Activated CD4-positive, alpha-beta T cell treated with anti-CD3 and anti-CD28 coated beads, Interleukin-2, amount 50 U/mL, for 4 hours (primary cell): ENCODE measurements at regions not wholly inside any gene's neighbourhood (a gene's known extent, or its start where the extent isn't known, plus 50 kb on each side); places are given as distances from the start of the nearest gene placed in this dataset.

ENCODE experiments used
- DNase-seq, 2 experiments: peaks; one replicate each; pipeline ENCODE4 v3.0.0-alpha.2; 2020

DNA sequence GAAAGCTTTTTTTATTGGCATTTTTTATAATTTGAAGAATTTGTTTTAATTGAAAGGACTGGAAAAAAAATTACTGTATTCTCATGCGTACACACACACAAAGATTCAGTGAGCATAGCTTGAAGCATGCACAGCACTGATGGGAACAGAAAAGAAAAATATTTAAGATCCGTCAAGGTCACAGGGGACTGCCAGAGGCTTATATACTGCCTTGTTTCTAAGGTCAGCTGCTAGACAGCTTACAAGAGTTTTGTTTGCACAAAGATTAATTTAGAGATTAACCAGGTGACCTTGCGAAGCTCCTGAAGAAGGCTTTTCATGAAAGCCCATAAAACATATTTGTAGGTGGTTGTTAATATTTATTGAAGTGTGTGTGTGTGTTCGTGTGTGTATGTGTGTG lies 396.3 kb downstream of the TRIB2 start:
- DNase-seq = no peak

DNA sequence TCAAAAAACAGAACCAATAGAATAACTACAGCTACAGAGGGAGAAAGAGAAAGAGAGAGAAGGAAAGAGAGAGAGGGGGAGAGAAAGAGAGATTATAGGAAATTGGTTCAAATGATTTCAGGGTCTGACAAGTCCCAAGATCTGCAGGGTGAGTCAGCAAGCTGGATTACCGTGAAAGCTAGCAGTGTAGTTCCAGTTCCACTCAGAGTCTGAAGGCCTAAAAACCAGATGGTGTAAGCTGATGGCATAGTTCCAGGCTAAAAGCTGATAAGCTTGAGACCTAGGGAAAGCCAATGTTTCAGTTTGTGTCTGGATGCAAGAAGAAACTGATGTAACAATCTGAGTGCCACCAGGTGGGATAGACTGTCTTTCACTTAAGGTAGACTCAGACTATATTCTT lies 397.7 kb downstream of the TRIB2 start:
- DNase-seq = no peak

DNA sequence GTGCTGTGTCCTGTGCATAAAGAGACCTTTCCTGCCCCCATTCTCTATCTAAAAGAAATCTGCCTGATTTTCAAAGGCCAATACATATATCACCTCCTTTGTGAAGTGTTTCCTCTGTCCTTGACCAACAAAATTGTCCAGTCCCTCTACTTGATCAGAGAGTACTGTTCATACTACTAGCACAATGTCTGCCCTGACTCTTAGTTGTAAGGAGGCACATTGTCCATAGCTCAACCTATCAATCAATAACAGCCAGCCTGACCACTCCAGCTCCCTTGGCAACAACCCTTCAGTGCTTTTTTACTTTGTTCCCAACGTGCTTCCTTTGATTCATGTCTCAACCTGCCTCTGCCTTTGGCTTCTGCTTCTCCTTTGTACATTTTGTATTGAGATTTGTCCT lies 398.9 kb downstream of the TRIB2 start:
- no peak for DNase-seq

DNA sequence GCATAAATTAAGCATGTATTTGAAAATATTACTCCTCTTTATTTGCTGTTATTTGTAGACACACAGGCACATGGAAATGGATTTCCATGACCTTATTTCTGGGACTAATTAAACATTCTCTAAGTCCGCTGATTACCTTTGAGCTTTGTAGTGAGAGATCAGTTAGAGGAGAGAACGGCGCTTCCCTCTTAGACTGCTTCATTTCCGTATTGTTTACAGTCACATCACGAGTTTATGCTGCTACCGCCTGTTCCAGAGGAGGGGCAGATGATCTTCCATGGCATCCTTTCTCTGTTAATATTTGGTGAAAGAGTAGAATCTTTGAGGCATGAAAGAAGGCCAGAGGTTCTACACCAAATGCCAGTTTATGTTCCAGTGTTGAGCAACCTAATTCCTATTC lies 404.4 kb downstream of the TRIB2 start:
- no peak for DNase-seq

DNA sequence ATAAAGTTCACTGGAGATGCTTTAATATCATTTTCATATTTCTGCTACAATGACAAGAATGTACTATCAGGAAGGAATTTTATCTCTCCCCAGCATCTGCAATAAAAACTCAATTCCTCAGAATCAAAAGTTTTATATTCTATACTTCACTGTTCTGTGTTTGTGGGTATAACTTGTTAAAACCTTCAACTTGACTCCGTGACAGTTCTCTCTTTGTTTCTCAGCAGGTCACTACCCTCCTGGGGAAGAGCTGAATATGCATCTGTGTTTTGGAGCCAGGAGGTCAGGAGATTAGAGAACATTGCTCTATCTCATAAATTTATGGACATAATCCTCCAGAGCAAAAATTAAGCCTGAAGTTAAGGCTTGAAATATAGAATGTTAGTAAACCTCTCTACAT lies 411.4 kb downstream of the TRIB2 start:
- no peak for DNase-seq

DNA sequence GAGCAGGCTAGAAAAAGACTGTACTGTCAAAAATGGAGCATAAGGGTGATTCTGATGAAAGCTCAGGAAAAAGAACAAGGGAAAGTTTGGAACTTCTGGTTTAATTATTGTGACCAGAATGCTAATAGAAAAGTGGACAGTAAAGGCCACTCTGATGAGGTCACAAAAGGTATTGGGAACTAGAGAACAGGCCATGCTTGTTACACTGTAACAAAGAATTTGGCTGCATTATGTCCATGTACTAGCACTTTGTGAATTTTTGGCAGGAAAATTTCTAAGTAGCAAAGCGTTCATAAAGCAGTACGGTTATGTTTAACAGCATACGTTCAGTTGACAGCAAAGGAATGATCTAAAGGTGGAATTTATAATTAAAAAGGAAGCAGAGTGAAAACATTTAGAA lies 418.6 kb downstream of the TRIB2 start:
- no peak for DNase-seq

DNA sequence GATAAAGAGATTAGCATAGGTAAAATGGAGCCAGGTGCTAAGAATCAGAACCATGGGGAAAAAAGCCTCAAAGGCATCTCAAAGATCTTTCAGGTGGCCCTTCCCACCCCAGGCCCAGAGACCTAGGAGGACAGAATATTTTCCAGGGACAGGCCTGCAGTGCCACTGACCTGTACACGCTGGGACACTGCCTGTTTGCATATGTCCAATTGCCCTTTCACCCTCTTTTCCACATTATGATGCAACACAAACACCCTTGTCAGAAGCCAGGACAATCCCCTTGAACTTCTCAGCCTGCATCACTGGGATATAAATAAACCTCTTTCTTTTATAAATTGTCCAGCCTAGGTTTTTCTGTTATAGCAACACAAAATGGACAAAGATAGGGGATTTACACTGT lies 419.1 kb downstream of the TRIB2 start:
- no peak for DNase-seq

DNA sequence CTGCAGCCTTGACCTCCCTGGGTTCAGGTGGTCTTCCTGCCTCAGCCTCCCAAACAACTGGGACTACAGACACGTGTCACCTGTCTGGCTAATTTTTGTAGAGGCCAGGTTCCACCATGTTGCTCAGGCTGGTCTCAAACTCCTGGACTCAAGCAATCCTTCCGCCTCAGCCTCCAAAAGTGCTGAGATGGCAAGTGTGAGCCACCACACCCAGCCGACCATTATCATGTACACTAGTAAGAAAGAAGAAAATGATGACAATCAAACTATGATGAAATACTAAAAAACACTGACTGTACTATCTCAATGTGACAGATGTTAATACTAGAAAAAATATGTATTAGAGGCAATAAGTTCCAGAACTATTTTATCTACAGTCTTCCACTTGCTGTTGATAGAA lies 420.9 kb downstream of the TRIB2 start:
- no peak for DNase-seq

DNA sequence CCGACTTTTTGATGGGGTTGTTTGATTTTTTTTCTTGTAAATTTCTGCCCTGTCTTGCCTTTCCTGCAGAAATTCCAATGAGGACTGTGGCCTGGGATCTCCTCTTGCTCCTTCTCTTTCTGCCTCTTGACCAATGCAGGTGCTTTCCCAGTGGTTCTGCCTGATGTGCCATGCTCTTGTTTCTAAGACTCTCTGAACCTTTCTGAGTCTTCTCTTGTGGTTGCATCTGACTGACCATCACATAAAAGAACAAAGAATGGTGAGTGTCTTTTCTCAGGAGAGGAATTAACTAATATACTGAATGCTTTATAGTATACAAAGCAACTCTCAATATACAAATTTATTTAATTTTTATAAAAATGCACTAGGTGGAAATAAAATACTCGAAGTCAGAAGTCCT lies 424.6 kb downstream of the TRIB2 start:
- no peak for DNase-seq

DNA sequence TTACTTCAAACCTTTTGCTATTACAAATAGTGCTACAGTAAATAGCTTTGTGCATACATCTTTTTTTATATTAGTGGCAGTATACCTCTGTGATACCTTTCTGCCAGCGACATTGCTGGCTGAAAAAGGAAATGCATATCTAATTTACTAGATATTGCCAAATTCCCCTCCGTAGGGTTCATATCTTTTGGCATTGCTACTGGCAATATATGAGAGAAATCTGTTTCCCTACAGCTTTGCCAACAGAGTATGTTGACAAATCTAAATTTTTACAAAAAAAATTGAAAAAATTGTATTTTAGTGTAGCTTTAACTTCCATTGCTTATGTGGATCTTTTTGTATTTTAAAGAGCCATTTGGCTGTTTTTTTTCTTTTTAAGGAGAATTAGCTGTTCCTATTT lies 426.7 kb downstream of the TRIB2 start:
- DNase-seq = no peak

DNA sequence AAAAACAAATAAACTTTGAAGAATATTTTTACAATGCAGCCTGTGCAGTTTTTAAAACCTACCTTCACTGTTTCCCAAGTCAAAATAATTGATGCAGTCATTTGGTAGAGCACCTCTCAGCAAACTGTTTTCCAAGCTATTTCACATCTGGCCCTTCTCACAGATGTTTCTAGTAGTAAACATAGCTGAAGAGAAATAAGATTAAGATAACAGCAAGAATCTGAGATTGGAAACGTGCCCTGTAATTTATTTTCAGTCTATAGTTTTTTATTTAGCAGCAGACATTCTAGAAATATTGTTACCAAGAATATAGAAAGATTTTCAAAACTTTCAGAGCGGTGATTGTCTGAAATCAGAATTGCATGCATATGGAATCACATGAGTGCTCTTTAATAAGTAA lies 440.2 kb downstream of the TRIB2 start:
- DNase-seq = no peak

DNA sequence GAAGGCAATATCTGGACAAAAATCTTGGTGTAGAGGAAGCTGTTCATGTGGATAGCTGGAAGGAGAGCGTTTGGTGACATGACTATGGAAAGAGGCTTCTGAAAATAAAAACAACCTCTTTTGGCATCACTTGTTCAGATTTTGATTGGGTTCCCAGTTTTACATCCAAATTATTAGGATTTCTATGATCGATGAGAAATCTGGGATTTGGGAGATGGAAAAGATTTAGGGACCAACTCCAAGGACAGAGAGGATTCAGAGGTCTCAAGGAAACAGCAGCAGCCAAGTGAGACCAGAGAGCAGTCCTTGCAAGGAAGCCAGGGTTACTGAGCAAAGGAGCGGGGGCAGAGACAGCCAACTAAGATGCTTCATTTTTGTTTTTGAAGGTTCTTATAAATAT lies 441.7 kb downstream of the TRIB2 start:
- DNase-seq = no peak

DNA sequence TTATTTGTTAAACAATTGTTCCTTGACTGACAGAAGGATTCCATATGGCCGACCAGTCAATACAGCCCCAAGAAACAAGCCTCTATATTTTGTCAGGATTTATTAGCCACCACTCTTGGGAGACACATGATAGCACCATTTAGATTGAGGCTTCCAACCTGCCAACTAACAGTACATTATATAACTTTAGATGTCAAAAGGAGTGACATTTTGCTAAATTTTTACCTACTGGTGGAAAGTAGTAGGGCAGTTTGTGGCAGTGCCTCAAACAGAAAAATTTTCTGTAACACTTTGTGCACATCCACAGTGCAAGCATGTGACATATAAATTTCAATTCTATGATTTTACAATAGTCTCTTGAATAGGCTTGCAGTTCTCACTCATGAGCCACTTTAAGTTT lies 464.0 kb downstream of the TRIB2 start:
- DNase-seq = no peak

DNA sequence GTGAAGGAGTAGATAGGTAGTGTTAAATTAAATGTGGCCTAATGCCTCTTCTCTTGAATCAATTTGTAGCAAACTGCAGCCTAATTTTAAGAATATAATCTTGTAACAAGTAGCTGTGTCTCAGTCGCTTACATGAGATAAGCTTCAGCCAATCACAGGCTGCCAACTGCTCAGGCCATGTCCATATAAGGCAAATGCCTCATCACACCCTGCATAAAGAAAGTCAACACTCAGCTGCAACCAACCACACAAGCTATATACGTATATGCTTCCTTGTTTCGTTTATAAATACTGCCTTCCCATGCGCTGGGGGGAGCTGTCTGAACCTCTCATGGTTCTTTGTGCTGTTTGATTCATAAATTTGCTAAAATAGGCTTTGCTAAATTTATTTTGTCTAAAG lies 476.3 kb downstream of the TRIB2 start:
- DNase-seq = no peak

DNA sequence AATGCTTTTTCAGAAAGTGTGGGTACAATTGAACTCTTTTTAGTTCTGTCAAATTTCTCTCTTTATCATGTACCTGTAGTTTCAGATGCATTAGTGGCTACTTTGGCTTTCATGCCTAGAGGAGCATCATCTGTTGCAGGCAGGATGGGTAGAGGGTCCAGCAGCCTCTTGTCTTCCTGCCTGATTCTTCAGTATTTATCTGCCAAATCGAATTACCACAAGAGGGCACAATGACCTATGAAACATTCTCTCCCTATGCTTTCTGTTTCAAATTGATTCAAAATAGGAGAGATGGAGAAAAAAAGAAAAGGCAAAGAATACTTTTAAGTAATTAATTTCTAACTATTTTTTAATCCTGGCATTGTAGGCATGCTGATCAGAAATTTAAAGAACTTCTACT lies 477.2 kb downstream of the TRIB2 start:
- DNase-seq = no peak

DNA sequence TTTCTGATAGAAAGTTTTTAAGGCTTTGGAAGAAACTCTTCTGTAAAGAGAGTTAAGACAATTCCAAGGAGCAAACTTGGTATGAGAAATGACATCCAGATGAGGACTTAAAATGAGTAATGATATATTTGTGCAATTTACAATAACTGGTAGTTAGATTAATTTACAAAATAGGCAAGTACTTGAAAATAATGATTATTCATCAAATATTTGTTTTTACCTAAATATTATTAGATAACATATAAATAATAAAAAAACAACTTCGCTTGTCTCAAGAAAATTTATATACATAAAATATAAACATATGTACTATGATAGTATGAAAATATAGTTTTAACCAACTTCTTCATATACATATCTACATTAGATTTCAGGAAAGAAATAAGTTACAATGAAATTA lies 478.5 kb downstream of the TRIB2 start:
- no peak for DNase-seq

DNA sequence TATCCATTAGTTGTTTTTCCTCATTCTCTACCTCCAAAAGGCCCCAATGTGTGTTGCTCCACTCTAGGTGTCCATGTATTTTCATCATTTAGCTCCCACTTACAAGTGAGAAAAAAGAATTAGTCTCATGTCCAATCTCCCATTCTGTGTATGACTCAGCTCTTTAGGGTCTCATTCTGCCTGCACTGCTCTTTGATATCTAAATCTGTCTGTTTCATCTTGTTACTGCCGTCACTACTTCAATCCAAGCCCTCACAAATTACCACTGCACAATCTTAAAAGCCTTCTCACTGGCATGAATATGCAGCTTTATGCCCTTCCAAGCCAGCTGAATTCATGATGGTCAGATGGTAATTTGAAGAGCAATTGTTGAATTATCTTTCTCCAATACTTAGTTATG lies 480.5 kb downstream of the TRIB2 start:
- DNase-seq = no peak

DNA sequence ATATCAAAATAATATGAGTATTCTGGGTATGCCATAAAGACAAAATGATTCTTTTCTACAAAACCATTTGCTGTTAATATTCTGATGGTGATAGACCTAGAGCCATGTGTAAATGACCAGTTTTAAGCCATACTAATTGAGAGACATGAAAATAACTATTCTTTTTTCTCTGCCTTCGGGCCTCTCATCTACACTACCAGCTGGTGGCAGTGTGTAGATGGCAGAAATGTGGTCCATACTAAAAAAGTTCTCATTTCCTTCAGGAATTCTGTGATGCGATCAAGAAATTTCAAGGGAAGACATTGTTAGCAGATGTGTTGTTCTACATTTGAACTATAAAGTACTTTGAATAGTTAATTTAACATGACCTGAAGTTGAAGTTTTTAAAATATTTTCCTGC lies 485.2 kb downstream of the TRIB2 start:
- DNase-seq = no peak

DNA sequence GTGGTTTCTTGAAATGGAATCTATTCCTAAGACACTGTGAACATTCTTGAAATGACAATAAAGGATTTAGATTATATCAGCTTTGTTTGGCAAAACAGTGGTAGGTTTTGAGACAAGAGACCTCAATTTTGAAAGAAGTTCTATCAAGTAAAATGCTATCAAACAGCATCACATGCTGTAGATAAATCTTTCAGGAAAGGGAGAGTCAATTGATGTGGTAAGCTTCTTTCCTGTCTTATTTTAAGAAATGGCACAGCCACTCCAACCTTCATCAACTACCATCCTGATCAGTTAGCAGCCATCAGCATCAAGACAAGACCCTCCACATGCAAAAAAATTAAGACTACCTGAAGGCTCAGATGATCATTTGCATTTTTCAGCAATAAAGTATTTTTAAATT lies 495.4 kb downstream of the TRIB2 start:
- no peak for DNase-seq

DNA sequence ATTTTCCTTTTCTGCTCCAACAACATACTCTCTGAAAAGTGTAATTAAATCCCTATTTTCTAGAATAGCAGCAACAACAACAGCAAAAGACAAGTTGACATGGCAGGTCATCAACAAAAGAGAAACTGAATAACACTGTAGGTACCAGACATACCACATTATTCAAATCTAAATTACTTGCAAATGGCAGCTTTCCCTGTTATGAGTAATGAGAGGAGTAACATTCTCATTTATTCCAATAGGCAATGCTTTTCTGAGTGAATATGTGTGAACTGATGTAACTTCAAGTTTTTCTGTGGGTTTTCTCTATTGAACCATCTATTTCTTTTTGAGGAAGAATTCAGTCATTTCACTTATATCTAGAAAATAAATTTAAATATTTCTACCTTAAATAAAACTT lies 501.5 kb downstream of the TRIB2 start:
- DNase-seq = no peak

DNA sequence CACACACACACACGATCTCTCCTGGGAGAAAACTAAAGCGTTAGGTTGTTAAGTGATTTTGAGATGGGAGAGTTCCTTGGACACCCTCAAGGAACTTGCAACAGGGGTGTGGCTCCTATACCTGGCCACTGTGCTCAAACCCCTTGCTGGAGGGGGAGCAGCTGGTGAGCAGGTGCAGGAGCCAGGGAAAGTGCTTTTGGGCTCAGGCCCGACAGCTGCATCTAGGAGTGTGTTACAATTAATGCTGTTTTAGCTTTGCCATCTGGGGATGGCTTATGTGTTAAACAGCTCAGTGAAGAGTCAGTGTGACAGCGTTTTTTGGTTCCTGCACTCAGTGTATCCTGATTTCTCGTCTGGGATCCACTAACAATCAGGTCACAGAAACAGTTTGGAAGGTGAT lies 510.8 kb downstream of the TRIB2 start:
- DNase-seq = no peak

DNA sequence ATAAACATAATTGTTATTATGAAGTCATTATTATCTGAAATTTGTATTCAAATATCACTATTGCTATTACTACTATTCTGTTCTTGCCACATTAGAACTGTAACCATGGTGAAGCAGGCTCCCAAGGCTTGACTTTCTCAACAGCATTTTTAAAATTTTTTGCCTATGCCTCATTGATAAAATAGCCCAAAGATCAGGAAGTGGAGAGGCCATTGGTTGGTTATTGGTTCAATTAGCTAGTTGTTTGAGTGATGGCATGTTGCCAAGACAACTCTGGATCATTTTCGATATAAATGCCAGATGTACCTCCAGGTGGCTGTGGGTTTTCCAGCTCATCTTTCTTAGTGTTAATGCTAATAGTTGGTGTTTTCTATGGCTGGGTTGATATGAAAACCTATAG lies 513.5 kb downstream of the TRIB2 start:
- no peak for DNase-seq

DNA sequence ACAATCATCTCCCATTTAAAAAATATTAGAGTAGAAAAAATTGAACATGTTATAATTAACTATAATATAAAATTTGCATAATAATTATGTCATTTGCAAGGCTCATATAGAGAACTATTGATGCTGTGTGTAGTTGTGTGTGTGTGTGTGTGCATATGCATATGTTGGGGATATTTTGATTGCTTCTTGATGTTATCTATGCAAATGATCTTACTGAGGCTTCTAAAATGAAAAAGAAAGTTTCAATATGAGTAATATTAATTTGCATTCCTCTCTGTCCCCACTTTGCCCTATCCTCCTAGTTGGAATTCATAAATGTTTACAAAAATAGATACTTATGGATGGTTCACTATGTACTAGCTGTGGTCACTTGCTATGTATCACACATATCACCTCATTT lies 523.3 kb downstream of the TRIB2 start:
- no peak for DNase-seq

DNA sequence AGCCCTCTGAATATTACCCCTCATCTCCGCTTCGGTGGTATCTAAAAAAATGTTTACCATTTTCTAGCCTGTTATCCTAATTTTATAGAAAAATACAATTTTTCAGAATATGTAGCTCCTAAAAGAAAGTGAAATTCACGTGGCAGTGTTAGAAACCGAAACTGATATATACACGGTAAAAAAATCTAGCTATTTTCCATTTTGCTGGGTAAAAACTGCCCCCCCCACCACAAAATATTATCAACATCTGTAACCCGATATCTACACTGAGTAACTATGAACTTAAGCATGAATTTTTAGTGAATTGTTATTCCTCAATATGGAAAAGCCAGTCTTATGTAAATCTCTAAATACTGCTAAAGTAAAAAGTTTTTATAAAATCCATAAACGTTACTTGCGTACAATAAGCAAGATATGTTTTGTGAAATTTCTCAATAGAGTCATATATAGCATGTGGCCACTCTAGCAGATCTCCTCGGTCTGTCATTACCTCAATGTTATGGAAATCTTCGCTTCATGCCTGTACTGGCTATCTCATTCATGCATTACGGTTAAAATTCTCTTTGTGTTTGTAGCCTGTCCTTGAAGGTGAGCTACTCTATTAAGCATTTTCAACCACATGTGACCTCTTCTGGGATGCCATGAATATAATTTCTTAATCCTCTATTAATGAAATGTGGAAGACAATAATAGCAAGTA lies 524.2 kb downstream of the TRIB2 start:
- DNase-seq = no peak

DNA sequence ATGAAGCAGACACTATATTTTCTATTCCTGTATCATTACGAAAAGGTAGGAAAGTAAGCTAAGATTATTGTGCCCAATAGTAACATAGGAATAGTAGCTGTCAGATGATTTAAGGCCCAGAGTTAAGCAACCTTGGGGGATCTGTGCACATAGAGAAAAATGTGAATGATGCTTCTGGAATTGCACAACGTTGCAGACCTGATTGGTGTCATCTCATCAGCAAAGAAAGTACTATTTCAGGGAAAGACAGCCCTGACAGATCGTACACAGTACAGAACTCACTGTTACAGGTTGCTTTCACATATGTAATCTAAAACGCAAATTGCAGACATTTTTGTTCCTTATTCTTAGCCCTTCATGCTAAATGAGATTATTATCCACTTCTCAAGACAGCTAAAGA lies 535.9 kb downstream of the TRIB2 start:
- no peak for DNase-seq

DNA sequence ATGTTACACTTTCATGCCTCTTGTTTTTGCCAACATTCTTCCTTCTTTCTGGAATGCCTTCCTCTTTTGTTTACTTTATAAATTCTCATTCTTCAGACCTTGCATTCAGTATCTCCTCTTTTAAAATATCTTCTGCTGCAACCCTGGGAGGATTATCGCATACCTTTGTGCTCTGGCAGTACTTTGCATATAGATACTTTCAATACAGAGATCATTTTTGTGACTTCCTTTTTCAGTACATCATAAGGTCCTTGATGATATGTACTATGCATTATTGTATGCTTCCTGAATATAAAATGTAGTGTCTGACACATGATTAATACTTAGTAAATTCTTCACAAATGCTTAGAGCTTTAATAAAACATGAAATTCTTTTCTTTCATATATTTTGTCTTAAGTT lies 538.7 kb downstream of the TRIB2 start:
- no peak for DNase-seq
